ENCODE measurements at regions not wholly inside any gene's neighbourhood (a gene's known extent, or its start where the extent isn't known, plus 50 kb on each side); places are given as distances from the start of the nearest gene placed in this dataset.

GRCh38 chr3:118607915-118608820, 426.5 kb downstream of the IGSF11 start:
- Histone ChIP-seq H3K9ac (replicated peaks in 1 of 4; ENCODE audit: extremely low read depth in 1 of 4, low read depth in 3 of 4, low read length in 3 of 4) (no peak overlapping the region), H2BK5ac (ENCODE audit: low read depth, low read length) (no peak overlapping the region), H2BK12ac (ENCODE audit: low read depth, low read length) (no peak overlapping the region), H3K4ac (replicated peaks; ENCODE audit: insufficient read length, low read depth, low read length) (no peak overlapping the region), H3K36me3 (ENCODE audit: control insufficient read depth in 2 of 4, insufficient read depth in 4 of 4, low read length in 3 of 4) (no peaks in the 10 kb centered on the region), H3K9me3 (ENCODE audit: insufficient read depth in 2 of 2, low read depth in 1 of 2, low read length in 1 of 2) (peaks cover 0 to 3% of the 10 kb centered on the region in 2 experiments; a peak in 1 of 4 replicates), H2AFZ (ENCODE audit: low read length) (no peak overlapping the region), H3K14ac (ENCODE audit: insufficient read length) (no peak overlapping the region), H3K27me3 (replicated peaks in 1 of 4; ENCODE audit: control insufficient read depth in 3 of 4, extremely low read depth in 1 of 4, insufficient read depth in 3 of 4, low read length in 3 of 4) (no peaks in the 10 kb centered on the region), H2BK120ac (replicated peaks; ENCODE audit: low read depth, low read length) (no peak overlapping the region), H3K4me1 (replicated peaks in 1 of 4; ENCODE audit: control insufficient read depth in 3 of 4, insufficient read depth in 4 of 4, low read length in 3 of 4) (no peaks in the 10 kb centered on the region), H3K4me2 (ENCODE audit: insufficient read depth in 1 of 2, low read depth in 2 of 2, low read length in 2 of 2) (no peak overlapping the region), H2BK20ac (ENCODE audit: low read length) (no peak overlapping the region), H3K79me1 (ENCODE audit: low read depth, low read length) (no peaks in the 10 kb centered on the region), H3K23ac (ENCODE audit: insufficient read length) (no peak overlapping the region), H2BK15ac (ENCODE audit: low read length) (no peak overlapping the region), H3K27ac (ENCODE audit: low read depth, low read length) (no peak overlapping the region), H3K79me2 (ENCODE audit: control insufficient read depth in 1 of 2, insufficient read depth in 2 of 2, low read length in 2 of 2) (no peaks in the 10 kb centered on the region), H4K20me1 (replicated peaks in 1 of 2; ENCODE audit: control insufficient read depth in 1 of 2, insufficient read depth in 2 of 2, low read length in 2 of 2) (no peaks in the 10 kb centered on the region), H3K23me2 (ENCODE audit: low read depth, low read length) (no peaks in the 10 kb centered on the region), H3K4me3 (ENCODE audit: extremely low read depth in 1 of 4, insufficient read depth in 2 of 4, low read depth in 3 of 4, low read length in 4 of 4) (no peak overlapping the region), H3K18ac (ENCODE audit: extremely low read depth, low read length) (no peak overlapping the region), H3K56ac (replicated peaks; ENCODE audit: insufficient read length, low read depth, low read length) (no peak overlapping the region), H2AK5ac (ENCODE audit: low read depth, low read length) (no peak overlapping the region), H4K8ac (ENCODE audit: extremely low read depth, insufficient read depth, low read length) (no peak overlapping the region), H4K5ac (ENCODE audit: insufficient read length, low read depth, low read length) (no peak overlapping the region), H4K91ac (replicated peaks; ENCODE audit: insufficient read length, low read length) (no peak overlapping the region)
- ChIA-PET CTCF (ENCODE audit: partially characterized antibody) (no interaction called here), POLR2A (ENCODE audit: partially characterized antibody) (no interaction called here)
- 83% methylated on average over 4 of the region's 5 CpGs; no CpG with 5 or more reads in 1 of the 2 experiments for WGBS, 2 experiments (ENCODE audit: extremely low coverage in 1 of 2, insufficient coverage in 1 of 2, insufficient read length in 1 of 2, insufficient replicate concordance in 2 of 2, low coverage in 1 of 2, low lambda C conversion rate in 2 of 2, missing lambda C conversion rate in 1 of 2)
- FAIRE-seq (no peak), DNase-seq (ENCODE audit: low read depth in 1 of 2, low spot score in 2 of 2) (no peak)
- no peak for TF ChIP-seq KDM5A (IDR thresholded peaks at IDR 0.05; ENCODE audit: low read length)
- TF ChIP-seq CREB1 (IDR thresholded peaks at IDR 0.05), result no peak
- TF ChIP-seq KDM4A (IDR thresholded peaks at IDR 0.05; ENCODE audit: low read depth, low read length, severe bottlenecking), result no peak
- no peak for TF ChIP-seq TBP (IDR thresholded peaks at IDR 0.05; ENCODE audit: low read depth, low read length)
- no peak for TF ChIP-seq RAD21 (IDR thresholded peaks at IDR 0.05 in 1 of 2, conservative IDR thresholded peaks at IDR 0.05 in 1 of 2; ENCODE audit: low read depth in 2 of 2, low read length in 2 of 2)
- TF ChIP-seq TEAD4 (IDR thresholded peaks at IDR 0.05; ENCODE audit: low read depth, low read length), result no peak
- TF ChIP-seq CTBP2 (IDR thresholded peaks at IDR 0.05; ENCODE audit: borderline replicate concordance, insufficient read depth, insufficient read length, low read length), result no peak
- TF ChIP-seq JUND (IDR thresholded peaks at IDR 0.05; ENCODE audit: low read length), result no peak
- no peak for TF ChIP-seq POLR2AphosphoS5 (IDR thresholded peaks at IDR 0.05; ENCODE audit: low read depth, low read length)
- TF ChIP-seq JUN (IDR thresholded peaks at IDR 0.05; ENCODE audit: low read depth, low read length), result no peak
- no peak for TF ChIP-seq E2F6 (IDR thresholded peaks at IDR 0.05)
- TF ChIP-seq RBBP5 (IDR thresholded peaks at IDR 0.05; ENCODE audit: borderline replicate concordance, low read depth, low read length), result no peak
